Body of pancreas (tissue), 4 donors: ENCODE measurements at regions not wholly inside any gene's neighbourhood (a gene's known extent, or its start where the extent isn't known, plus 50 kb on each side); places are given as distances from the start of the nearest gene placed in this dataset.

Experiments
- ATAC-seq: fragments of 150-250 bp; one replicate; pipeline ENCODE4 v1.9.1; 2016
- DNase-seq, 4 donors: peaks; one replicate each; pipeline ENCODE4 v3.0.0-alpha.2; 2019
- H3K27ac ChIP-seq, 4 donors: fragments of 200-600 bp; sonication (generic); 1 replicate in 3 of 4; 2 replicates in 1 of 4; pipeline versions ENCODE4 v1.5.1 to v1.6.1; 2016 to 2019; ENCODE audit warnings: mild to moderate bottlenecking in 1 of 4, mixed read lengths in 1 of 4, moderate library complexity in 1 of 4
- H3K27me3 ChIP-seq, 2 donors: fragments of 200-600 bp; sonication (generic); one replicate each; pipeline ENCODE4 v1.6.0; 2016; ENCODE audit warnings: mild to moderate bottlenecking in 1 of 2
- H3K36me3 ChIP-seq, 2 donors: fragments of 200-600 bp; sonication (generic); replicated peaks in 1 of 2; 2 replicates each; pipeline ENCODE4 v1.5.1; 2016; ENCODE audit warnings: low read depth in 2 of 2; ENCODE audit not compliant: insufficient read depth in 1 of 2
- H3K4me1 ChIP-seq: fragments of 200-600 bp; sonication (generic); one replicate; pipeline ENCODE4 v1.6.0; 2016
- H3K4me3 ChIP-seq, 2 donors: fragments of 200-600 bp; sonication (generic); 1 replicate in 1 of 2; 2 replicates in 1 of 2; pipeline ENCODE4 v1.5.1; 2016 to 2019
- H3K9me3 ChIP-seq, 3 donors: fragments of 200-600 bp; sonication (generic); 1 replicate in 2 of 3; 2 replicates in 1 of 3; pipeline ENCODE4 v1.5.1; 2016
- CTCF ChIP-seq, 7 experiments: fragments of 450-650 bp in 4 of 7; fragments of 200-600 bp in 3 of 7; sonication (generic) in 3 of 7; IDR thresholded peaks; one replicate each; pipeline ENCODE4 v1.5.1; 2016 to 2019; ENCODE audit warnings: antibody characterized with exemption in 7 of 7
- POLR2A ChIP-seq, 3 donors: fragments of 450-650 bp; IDR thresholded peaks; one replicate each; pipeline ENCODE4 v1.6.1; 2016; ENCODE audit warnings: antibody characterized with exemption in 3 of 3, mild to moderate bottlenecking in 2 of 3
- WGBS, 2 donors: methylation state at CpG; one replicate each; pipeline ENCODE4 v1.1.5; 2017; 5-methylcytosine and 5-hydroxymethylcytosine counted together
- intact Hi-C: fragments of 100-400 bp; cut with DNase I; formaldehyde crosslinking; loops from one replicate; pipeline ENCODE4 v1.15.1; 2023

GRCh38 chr10:11682267-11682683 is 59.9 kb upstream of the ECHDC3 start:
- Histone ChIP-seq H3K27me3 (no peaks in the 10 kb centered on the region), H3K36me3 (no peaks in the 10 kb centered on the region), H3K4me3 (no peak overlapping the region), H3K9me3 (no peaks in the 10 kb centered on the region), H3K27ac (no peak overlapping the region), H3K4me1 (peaks cover 9% of the 10 kb centered on the region)
- intact Hi-C loops: no loop called here
- WGBS, 2 donors: 49 to 69% methylated on average over 6 of the region's 6 CpGs
- ATAC-seq (no peak), DNase-seq (no peak)
- TF ChIP-seq CTCF (IDR thresholded peaks at IDR 0.05) (no peak), POLR2A (IDR thresholded peaks at IDR 0.05) (no peak)

- TF ChIP-seq CTCF (IDR thresholded peaks at IDR 0.05) (no peak), POLR2A (IDR thresholded peaks at IDR 0.05) (no peak)
- no peak overlapping the region for H3K4me3 ChIP-seq
- H3K36me3 ChIP-seq: no peaks in the 10 kb centered on the region
- DNase-seq: no peak
- intact Hi-C loops: no loop called here
- no peak overlapping the region for H3K27ac ChIP-seq
- no peaks in the 10 kb centered on the region for H3K27me3 ChIP-seq
- H3K4me1 ChIP-seq: no peaks in the 10 kb centered on the region
- no peaks in the 10 kb centered on the region for H3K9me3 ChIP-seq
- 79 to 84% methylated on average over 6 of the region's 6 CpGs for WGBS, 2 donors
- ATAC-seq: no peak
Observed at GRCh38 chr10:11680496-11680895, 61.7 kb upstream of the ECHDC3 start.

- peaks cover under 1% of the 10 kb centered on the region for H3K4me1 ChIP-seq
- H3K4me3 ChIP-seq: no peak overlapping the region
- H3K27me3 ChIP-seq: no peaks in the 10 kb centered on the region
- TF ChIP-seq CTCF (IDR thresholded peaks at IDR 0.05): no peak
- no peak for TF ChIP-seq POLR2A (IDR thresholded peaks at IDR 0.05)
- no peak for ATAC-seq
- no peak for DNase-seq
- H3K27ac ChIP-seq: no peak overlapping the region
- WGBS, 2 donors: 52 to 68% methylated on average over 3 of the region's 3 CpGs
- intact Hi-C loops: no loop called here
- H3K9me3 ChIP-seq: no peaks in the 10 kb centered on the region
- H3K36me3 ChIP-seq: no peaks in the 10 kb centered on the region
Observed at GRCh38 chr10:11679946-11680345, 62.2 kb upstream of the ECHDC3 start.

- no peaks in the 10 kb centered on the region for H3K36me3 ChIP-seq
- no peak overlapping the region for H3K4me3 ChIP-seq
- no peaks in the 10 kb centered on the region for H3K27me3 ChIP-seq
- intact Hi-C loops: no loop called here
- peaks cover 17% of the 10 kb centered on the region for H3K4me1 ChIP-seq
- WGBS, 2 donors: 73 to 80% methylated on average over 17 of the region's 17 CpGs
- DNase-seq: no peak
- TF ChIP-seq POLR2A (IDR thresholded peaks at IDR 0.05) (no peak), CTCF (IDR thresholded peaks at IDR 0.05) (no peak)
- no peaks in the 10 kb centered on the region for H3K9me3 ChIP-seq
- no peak for ATAC-seq
- no peak overlapping the region for H3K27ac ChIP-seq
Observed at GRCh38 chr10:11678074-11678793, 63.9 kb upstream of the ECHDC3 start.

GRCh38 chr10:11677480-11677879 is 64.7 kb upstream of the ECHDC3 start:
- ATAC-seq: no peak
- Histone ChIP-seq H3K27me3 (no peaks in the 10 kb centered on the region), H3K4me3 (no peak overlapping the region), H3K9me3 (no peaks in the 10 kb centered on the region), H3K27ac (no peak overlapping the region), H3K4me1 (peaks cover 18% of the 10 kb centered on the region), H3K36me3 (no peaks in the 10 kb centered on the region)
- TF ChIP-seq CTCF (IDR thresholded peaks at IDR 0.05) (no peak), POLR2A (IDR thresholded peaks at IDR 0.05) (no peak)
- DNase-seq: no peak
- WGBS, 2 donors: 92 to 94% methylated on average over 11 to 12 of the region's 12 CpGs
- intact Hi-C loops: no loop called here
